Breast epithelium (tissue), 3 donors: ENCODE measurements at regions not wholly inside any gene's neighbourhood (a gene's known extent, or its start where the extent isn't known, plus 50 kb on each side); places are given as distances from the start of the nearest gene placed in this dataset.

Experiments
- POLR2A ChIP-seq: fragments of 450-650 bp; IDR thresholded peaks from one replicate; pipeline ENCODE4 v1.6.1; 2016; ENCODE audit warnings: antibody characterized with exemption, mild to moderate bottlenecking, moderate library complexity
- POLR2AphosphoS5 ChIP-seq, 3 donors: sonication (generic); formaldehyde crosslinking; IDR thresholded peaks; one replicate each; pipeline ENCODE4 v1.6.1; 2017; ENCODE audit warnings: antibody characterized with exemption in 3 of 3

DNA sequence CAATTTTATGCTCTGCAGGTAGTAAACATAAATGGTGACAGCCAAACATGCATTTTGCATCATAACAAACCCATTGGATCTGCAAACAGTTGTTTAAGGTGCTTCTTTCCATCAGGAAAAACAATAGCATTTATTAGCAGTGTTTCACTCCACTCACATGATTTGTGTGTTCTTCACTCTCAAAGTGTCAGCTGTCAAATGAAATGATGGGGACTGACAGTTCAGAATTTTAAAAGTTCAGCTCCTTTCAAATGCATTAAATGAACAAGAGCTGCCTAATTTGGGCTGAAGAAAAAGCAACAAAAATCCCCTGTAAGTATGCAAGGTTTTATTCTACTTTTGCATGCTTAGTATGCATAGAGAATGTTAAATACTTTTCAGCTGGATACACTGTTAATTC lies 145.2 kb upstream of the CDIN1 start:
- TF ChIP-seq POLR2AphosphoS5 (IDR thresholded peaks at IDR 0.05) (no peak), POLR2A (no peak)
